NT2/D1 (cell line): ENCODE measurements at regions not wholly inside any gene's neighbourhood (a gene's known extent, or its start where the extent isn't known, plus 50 kb on each side); places are given as distances from the start of the nearest gene placed in this dataset.

Source experiments
- SUZ12 ChIP-seq: IDR thresholded peaks from 2 replicates; pipeline ENCODE4 v1.6.1; 2011; ENCODE audit not compliant: insufficient read length, insufficient read depth; ENCODE audit errors: extremely low read depth
- YY1 ChIP-seq: IDR thresholded peaks from 2 replicates; pipeline ENCODE4 v1.6.1; 2011; ENCODE audit not compliant: insufficient read length, insufficient read depth

DNA sequence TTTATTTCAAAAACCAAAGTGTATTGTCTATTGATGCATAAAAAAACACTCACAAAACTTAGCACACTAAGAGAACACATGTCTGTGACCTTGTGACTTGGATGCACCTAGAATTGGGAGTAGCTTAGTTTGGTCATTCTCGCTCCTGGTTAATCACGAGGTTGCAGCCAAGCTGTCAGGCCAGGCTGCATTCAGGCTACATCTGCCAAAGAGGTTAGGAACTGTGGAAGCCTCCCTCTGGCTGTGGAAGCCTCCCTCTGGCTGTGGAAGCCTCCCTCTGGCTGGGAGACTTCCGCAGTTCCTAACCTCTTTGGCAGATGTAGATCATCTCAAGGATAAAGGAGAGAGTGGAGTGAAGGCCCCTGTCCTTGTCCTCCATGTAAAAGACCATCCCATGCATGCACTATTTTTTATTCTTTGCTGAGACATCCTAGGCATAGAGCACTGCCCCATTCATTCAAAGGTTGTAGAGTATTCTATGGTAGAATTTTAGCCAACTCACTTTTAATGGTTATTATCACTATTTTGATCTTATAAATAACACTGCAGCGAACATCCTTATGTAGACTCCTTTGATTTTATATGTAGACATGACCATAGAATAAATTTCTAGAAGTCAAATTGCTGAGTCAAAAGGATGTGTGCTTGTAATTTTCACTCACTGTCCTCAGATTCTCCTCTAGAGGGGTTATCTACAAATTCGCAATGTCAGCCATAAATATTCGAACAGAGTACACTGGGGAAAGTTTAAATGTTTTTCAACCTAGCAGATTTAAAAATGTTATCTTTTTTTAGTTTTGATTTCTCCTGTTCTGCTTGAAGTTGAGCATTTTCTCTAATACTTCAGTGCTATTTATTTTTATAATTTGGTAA is 63.0 kb upstream of the IGLL5 start:
- TF ChIP-seq YY1: no peak
- no peak for TF ChIP-seq SUZ12
